ENCODE measurements at regions not wholly inside any gene's neighbourhood (a gene's known extent, or its start where the extent isn't known, plus 50 kb on each side); places are given as distances from the start of the nearest gene placed in this dataset.
"Not testable (repeated sequence)": the region's sequence is repeated elsewhere in the genome, so short reads cannot be mapped to it uniquely, and the experiment has no call there.

- H3K36me3 Mint-ChIP-seq (ENCODE audit: unreplicated experiment), result no peaks in the 10 kb centered on the region
- H3K4me1 Mint-ChIP-seq (ENCODE audit: low read depth, unreplicated experiment), result no peaks in the 10 kb centered on the region
- no peaks in the 10 kb centered on the region for H3K9me3 Mint-ChIP-seq (ENCODE audit: unreplicated experiment)
- TF ChIP-seq CTCF (IDR thresholded peaks at IDR 0.05; ENCODE audit: partially characterized antibody, unreplicated experiment), result no peak
- DNase-seq, result no peak
- H3K27ac Mint-ChIP-seq (ENCODE audit: unreplicated experiment), result no peak overlapping the region
- H3K27me3 Mint-ChIP-seq (ENCODE audit: unreplicated experiment), result no peaks in the 10 kb centered on the region
- no peak overlapping the region for H3K4me3 Mint-ChIP-seq (ENCODE audit: unreplicated experiment)
These were observed 364.5 kb upstream of the CITED2 start for GRCh38 chr6:139738801-139739455.

GRCh38 chr6:139736325-139736906, 362.0 kb upstream of the CITED2 start:
- no peak for DNase-seq
- Mint-ChIP-seq H3K9me3 (ENCODE audit: unreplicated experiment) (no peaks in the 10 kb centered on the region), H3K27ac (ENCODE audit: unreplicated experiment) (no peak overlapping the region), H3K27me3 (ENCODE audit: unreplicated experiment) (no peaks in the 10 kb centered on the region), H3K4me1 (ENCODE audit: low read depth, unreplicated experiment) (no peaks in the 10 kb centered on the region), H3K4me3 (ENCODE audit: unreplicated experiment) (no peak overlapping the region), H3K36me3 (ENCODE audit: unreplicated experiment) (no peaks in the 10 kb centered on the region)
- TF ChIP-seq CTCF (IDR thresholded peaks at IDR 0.05; ENCODE audit: partially characterized antibody, unreplicated experiment), result no peak

- no peaks in the 10 kb centered on the region for H3K9me3 Mint-ChIP-seq (ENCODE audit: unreplicated experiment)
- no peak overlapping the region for H3K4me3 Mint-ChIP-seq (ENCODE audit: unreplicated experiment)
- no peak for DNase-seq
- no peaks in the 10 kb centered on the region for H3K4me1 Mint-ChIP-seq (ENCODE audit: low read depth, unreplicated experiment)
- no peak for TF ChIP-seq CTCF (IDR thresholded peaks at IDR 0.05; ENCODE audit: partially characterized antibody, unreplicated experiment)
- H3K36me3 Mint-ChIP-seq (ENCODE audit: unreplicated experiment), result no peaks in the 10 kb centered on the region
- H3K27me3 Mint-ChIP-seq (ENCODE audit: unreplicated experiment), result no peaks in the 10 kb centered on the region
- no peak overlapping the region for H3K27ac Mint-ChIP-seq (ENCODE audit: unreplicated experiment)
These were observed 358.0 kb upstream of the CITED2 start for GRCh38 chr6:139732451-139732850.

GRCh38 chr6:139730340-139730974, 356.0 kb upstream of the CITED2 start:
- no peak for TF ChIP-seq CTCF (IDR thresholded peaks at IDR 0.05; ENCODE audit: partially characterized antibody, unreplicated experiment)

GRCh38 chr6:139728876-139729427, 354.5 kb upstream of the CITED2 start:
- no peaks in the 10 kb centered on the region for H3K9me3 Mint-ChIP-seq (ENCODE audit: unreplicated experiment)
- no peak overlapping the region for H3K27ac Mint-ChIP-seq (ENCODE audit: unreplicated experiment)
- H3K36me3 Mint-ChIP-seq (ENCODE audit: unreplicated experiment), result peaks cover 7% of the 10 kb centered on the region
- H3K4me1 Mint-ChIP-seq (ENCODE audit: low read depth, unreplicated experiment), result no peaks in the 10 kb centered on the region
- no peak overlapping the region for H3K4me3 Mint-ChIP-seq (ENCODE audit: unreplicated experiment)
- H3K27me3 Mint-ChIP-seq (ENCODE audit: unreplicated experiment), result peaks cover 3% of the 10 kb centered on the region
- DNase-seq, result no peak
- TF ChIP-seq CTCF (IDR thresholded peaks at IDR 0.05; ENCODE audit: partially characterized antibody, unreplicated experiment), result no peak

More at GRCh38 chr6:139730340-139730974, 356.0 kb upstream of the CITED2 start:
- Mint-ChIP-seq H3K9me3 (ENCODE audit: unreplicated experiment) (no peaks in the 10 kb centered on the region), H3K36me3 (ENCODE audit: unreplicated experiment) (peaks cover 7% of the 10 kb centered on the region), H3K27ac (ENCODE audit: unreplicated experiment) (no peak overlapping the region), H3K4me3 (ENCODE audit: unreplicated experiment) (no peak overlapping the region), H3K4me1 (ENCODE audit: low read depth, unreplicated experiment) (no peaks in the 10 kb centered on the region), H3K27me3 (ENCODE audit: unreplicated experiment) (peaks cover 3% of the 10 kb centered on the region)
- DNase-seq, result no peak

GRCh38 chr6:139726272-139726671, 351.8 kb upstream of the CITED2 start:
- not testable (repeated sequence) for H3K4me3 Mint-ChIP-seq (ENCODE audit: unreplicated experiment); H3K9me3 Mint-ChIP-seq (ENCODE audit: unreplicated experiment); H3K36me3 Mint-ChIP-seq (ENCODE audit: unreplicated experiment); DNase-seq; H3K27me3 Mint-ChIP-seq (ENCODE audit: unreplicated experiment); H3K4me1 Mint-ChIP-seq (ENCODE audit: low read depth, unreplicated experiment); H3K27ac Mint-ChIP-seq (ENCODE audit: unreplicated experiment)

All from glutamatergic neuron (in vitro differentiated cells).